SU-DHL-6 (cell line): ENCODE measurements at regions not wholly inside any gene's neighbourhood (a gene's known extent, or its start where the extent isn't known, plus 50 kb on each side); places are given as distances from the start of the nearest gene placed in this dataset.

ENCODE experiments used
- H2AFZ ChIP-seq: fragments of 200-600 bp; sonication (generic); 2 replicates; pipeline ENCODE4 v1.6.1; 2014; ENCODE audit warnings: low read depth, mild to moderate bottlenecking, moderate library complexity, mixed read lengths, antibody characterized with exemption, low read length; ENCODE audit not compliant: severe bottlenecking
- H3F3A ChIP-seq: fragments of 200-600 bp; shearing (Covaris generic); 2 replicates; pipeline ENCODE4 v1.6.0; 2016; ENCODE audit warnings: antibody characterized with exemption, mild to moderate bottlenecking; ENCODE audit not compliant: insufficient read depth
- H3K27ac ChIP-seq: fragments of 200-600 bp; sonication (generic); 2 replicates; pipeline ENCODE4 v1.5.1; 2016; ENCODE audit warnings: low read depth, mild to moderate bottlenecking, low read length, moderate library complexity, mixed read lengths
- H3K27me3 ChIP-seq: fragments of 200-600 bp; sonication (generic), shearing (Covaris generic); 2 replicates; pipeline ENCODE4 v1.6.0; 2014; ENCODE audit warnings: mild to moderate bottlenecking, low read length
- H3K36me3 ChIP-seq: fragments of 200-600 bp; sonication (generic); 2 replicates; pipeline ENCODE4 v1.6.1; 2014; ENCODE audit warnings: mild to moderate bottlenecking, low read length, mixed read lengths
- H3K4me2 ChIP-seq: fragments of 300-600, 200-600 bp; shearing (Covaris generic), sonication (generic); 2 replicates; pipeline ENCODE4 v1.6.0; 2014; ENCODE audit warnings: low read length, low read depth, mild to moderate bottlenecking; ENCODE audit not compliant: poor library complexity, severe bottlenecking
- H3K4me3 ChIP-seq: fragments of 200-600 bp; sonication (generic); 2 replicates; pipeline ENCODE4 v1.5.1; 2014; ENCODE audit warnings: antibody characterized with exemption, low read length, mild to moderate bottlenecking, mixed read lengths; ENCODE audit not compliant: insufficient read depth, poor library complexity, severe bottlenecking
- H3K79me2 ChIP-seq: fragments of 200-600 bp; sonication (generic); 2 replicates; pipeline ENCODE4 v1.6.1; 2014; ENCODE audit warnings: mild to moderate bottlenecking, low read length, moderate library complexity; ENCODE audit not compliant: insufficient read depth
- H3K9ac ChIP-seq: fragments of 200-600 bp; sonication (generic); 2 replicates; pipeline ENCODE4 v1.7.0; 2014; ENCODE audit warnings: mild to moderate bottlenecking, low read length
- H3K9me2 ChIP-seq: fragments of 200-600 bp; sonication (generic); replicated peaks from 2 replicates; pipeline ENCODE4 v1.6.1; 2014; ENCODE audit warnings: low read length; ENCODE audit not compliant: insufficient read depth
- H3K9me3 ChIP-seq: fragments of 200-600 bp; sonication (generic); 2 replicates; pipeline ENCODE4 v1.6.1; 2014; ENCODE audit warnings: low read length, mixed read lengths; ENCODE audit not compliant: insufficient read depth
- H4K20me1 ChIP-seq: fragments of 200-600 bp; sonication (generic); 2 replicates; pipeline ENCODE4 v1.6.1; 2014; ENCODE audit warnings: low read depth, mild to moderate bottlenecking, antibody characterized with exemption, low read length, moderate library complexity, mixed read lengths
- EZH2phosphoT487 ChIP-seq: fragments of 200-600 bp; sonication (generic), shearing (Covaris generic); conservative IDR thresholded peaks from 2 replicates; pipeline ENCODE4 v1.6.1; 2018; ENCODE audit warnings: mild to moderate bottlenecking, antibody characterized with exemption, low read length, moderate library complexity, mixed read lengths
- TF ChIP-seq, protein P1 (sequence below): fragments of 200-600 bp; sonication (generic); IDR thresholded peaks from one replicate; pipeline ENCODE4 v1.5.1; 2017; ENCODE audit warnings: antibody characterized with exemption, mild to moderate bottlenecking, low read length, moderate library complexity; ENCODE audit not compliant: insufficient read depth, poor library complexity, severe bottlenecking

DNA sequence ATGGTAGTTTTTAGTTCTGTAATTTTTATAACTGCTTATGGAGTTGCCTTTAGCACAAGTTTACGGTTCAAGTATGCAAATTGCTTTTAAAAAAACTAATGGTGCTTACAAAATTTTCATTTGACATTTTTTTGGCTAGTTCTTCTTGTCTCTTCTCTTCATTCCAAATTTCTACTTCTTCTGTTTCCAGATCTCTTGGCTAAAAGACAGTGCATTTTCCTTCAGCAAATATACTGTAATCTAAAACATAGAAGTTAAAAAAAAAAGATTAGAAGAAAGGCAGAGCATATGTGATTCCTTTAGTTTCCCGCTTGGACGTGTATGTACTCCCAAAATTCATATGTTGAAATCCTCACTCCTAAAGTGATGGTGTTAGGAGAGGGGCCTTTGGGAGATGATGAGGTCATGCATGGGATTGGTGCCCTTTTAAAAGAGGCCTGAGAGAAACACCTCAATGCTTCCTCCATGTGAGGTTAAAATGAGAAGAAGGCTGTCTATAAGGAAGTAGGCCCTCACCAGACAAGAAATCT lies 132.1 kb upstream of the NPY2R start:
- no peak overlapping the region for H3K9ac ChIP-seq
- H3K27ac ChIP-seq: no peak overlapping the region
- no peak for TF ChIP-seq EZH2phosphoT487
- no peaks in the 10 kb centered on the region for H3K79me2 ChIP-seq
- H3F3A ChIP-seq: no peaks in the 10 kb centered on the region
- no peaks in the 10 kb centered on the region for H4K20me1 ChIP-seq
- no peaks in the 10 kb centered on the region for H3K9me2 ChIP-seq
- no peak overlapping the region for H3K4me2 ChIP-seq
- no peak overlapping the region for H2AFZ ChIP-seq
- H3K4me3 ChIP-seq: no peak overlapping the region
- no peaks in the 10 kb centered on the region for H3K27me3 ChIP-seq
- H3K9me3 ChIP-seq: no peaks in the 10 kb centered on the region
- no peaks in the 10 kb centered on the region for H3K36me3 ChIP-seq

DNA sequence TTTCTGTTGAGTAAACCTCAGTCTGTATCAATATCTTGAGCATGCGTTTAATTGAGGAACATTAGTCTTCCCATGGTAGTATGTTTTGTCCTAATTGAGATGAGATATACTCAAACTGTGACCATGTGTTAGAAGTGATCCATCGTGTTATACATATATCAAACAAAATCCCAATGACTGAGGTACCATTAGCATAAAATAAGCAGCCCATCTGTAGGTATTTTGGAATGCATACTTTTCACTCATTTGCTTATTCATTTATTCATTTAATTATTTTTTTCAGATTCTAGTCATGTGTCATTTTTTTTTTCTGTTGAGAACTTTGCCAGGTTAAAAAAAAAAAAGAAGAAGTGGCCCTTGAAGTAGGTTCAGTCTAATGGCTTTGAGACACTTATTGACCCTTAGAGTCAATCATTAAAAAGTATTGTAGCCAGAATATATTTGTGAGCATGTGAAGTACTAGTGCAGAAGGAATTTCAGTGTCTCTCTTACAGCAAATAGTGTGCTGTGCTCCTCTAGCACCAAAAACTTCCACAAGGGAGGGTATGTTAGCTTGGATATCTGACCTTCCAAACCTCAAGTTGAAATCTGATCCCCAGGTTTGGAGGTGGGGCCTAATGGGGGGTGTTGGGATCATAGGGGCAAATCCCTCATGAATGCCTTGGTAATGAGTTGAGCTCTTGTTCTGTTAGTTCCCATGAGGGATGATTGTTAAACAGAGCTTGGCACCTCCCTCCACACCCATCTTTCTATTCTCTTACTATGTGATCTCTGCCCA lies 130.8 kb upstream of the NPY2R start:
- no peak for TF ChIP-seq EZH2phosphoT487
- TF ChIP-seq, protein P1, sequence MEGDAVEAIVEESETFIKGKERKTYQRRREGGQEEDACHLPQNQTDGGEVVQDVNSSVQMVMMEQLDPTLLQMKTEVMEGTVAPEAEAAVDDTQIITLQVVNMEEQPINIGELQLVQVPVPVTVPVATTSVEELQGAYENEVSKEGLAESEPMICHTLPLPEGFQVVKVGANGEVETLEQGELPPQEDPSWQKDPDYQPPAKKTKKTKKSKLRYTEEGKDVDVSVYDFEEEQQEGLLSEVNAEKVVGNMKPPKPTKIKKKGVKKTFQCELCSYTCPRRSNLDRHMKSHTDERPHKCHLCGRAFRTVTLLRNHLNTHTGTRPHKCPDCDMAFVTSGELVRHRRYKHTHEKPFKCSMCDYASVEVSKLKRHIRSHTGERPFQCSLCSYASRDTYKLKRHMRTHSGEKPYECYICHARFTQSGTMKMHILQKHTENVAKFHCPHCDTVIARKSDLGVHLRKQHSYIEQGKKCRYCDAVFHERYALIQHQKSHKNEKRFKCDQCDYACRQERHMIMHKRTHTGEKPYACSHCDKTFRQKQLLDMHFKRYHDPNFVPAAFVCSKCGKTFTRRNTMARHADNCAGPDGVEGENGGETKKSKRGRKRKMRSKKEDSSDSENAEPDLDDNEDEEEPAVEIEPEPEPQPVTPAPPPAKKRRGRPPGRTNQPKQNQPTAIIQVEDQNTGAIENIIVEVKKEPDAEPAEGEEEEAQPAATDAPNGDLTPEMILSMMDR: no peak
- H2AFZ ChIP-seq: no peak overlapping the region

DNA sequence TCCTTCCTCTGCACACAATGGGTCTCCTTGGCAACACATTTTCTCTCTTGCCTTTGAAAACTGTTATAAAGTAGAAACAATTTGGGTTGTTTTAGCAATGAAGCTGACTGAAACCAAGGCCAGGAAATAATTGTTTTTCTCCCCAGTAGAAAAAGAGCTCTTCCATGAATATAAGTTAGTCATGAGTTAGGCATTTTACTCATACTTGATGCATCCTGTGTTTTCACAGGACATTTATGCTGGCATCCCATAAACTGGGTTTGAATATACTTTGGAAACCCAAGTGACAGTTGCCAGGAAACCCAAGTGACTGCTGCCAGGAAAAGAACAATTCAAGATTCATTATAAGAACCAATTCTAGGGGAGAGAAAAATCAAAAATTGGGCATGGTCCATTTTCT lies 128.6 kb upstream of the NPY2R start:
- Histone ChIP-seq H3K9me2 (no peaks in the 10 kb centered on the region), H3K36me3 (no peaks in the 10 kb centered on the region), H3K9me3 (no peaks in the 10 kb centered on the region), H2AFZ (no peak overlapping the region), H4K20me1 (no peaks in the 10 kb centered on the region), H3K4me3 (no peak overlapping the region), H3K79me2 (no peaks in the 10 kb centered on the region), H3F3A (no peaks in the 10 kb centered on the region), H3K27me3 (no peaks in the 10 kb centered on the region), H3K9ac (no peak overlapping the region), H3K4me2 (no peak overlapping the region), H3K27ac (no peak overlapping the region)
- TF ChIP-seq EZH2phosphoT487: no peak
- TF ChIP-seq, protein P1: no peak

More for the DNA sequence above, 130.8 kb upstream of the NPY2R start:
- Histone ChIP-seq H3K9me3 (no peaks in the 10 kb centered on the region), H3K36me3 (no peaks in the 10 kb centered on the region), H3K9me2 (no peaks in the 10 kb centered on the region), H3K4me2 (no peak overlapping the region), H3K9ac (no peak overlapping the region), H3K79me2 (no peaks in the 10 kb centered on the region), H3F3A (no peaks in the 10 kb centered on the region), H4K20me1 (no peaks in the 10 kb centered on the region), H3K27me3 (no peaks in the 10 kb centered on the region), H3K4me3 (no peak overlapping the region), H3K27ac (no peak overlapping the region)

DNA sequence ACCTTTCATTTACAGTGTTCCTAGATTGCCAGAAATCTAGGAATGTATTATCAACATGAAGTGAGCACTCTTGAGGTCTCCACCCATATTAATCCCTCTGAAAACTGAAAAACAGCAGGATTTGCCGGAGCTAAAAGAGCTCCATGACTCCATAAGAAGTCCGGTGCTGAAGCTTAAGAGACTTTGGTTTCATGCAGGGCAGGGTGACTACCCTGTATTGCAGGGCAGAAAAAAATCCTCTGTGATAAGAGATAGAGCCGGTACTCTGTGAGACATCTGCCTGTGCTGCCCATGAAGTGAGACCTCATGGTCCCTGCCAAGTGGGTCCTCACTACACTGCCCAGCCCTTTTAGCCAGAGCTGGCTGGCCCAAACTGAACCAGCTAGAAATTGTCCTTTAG lies 127.2 kb upstream of the NPY2R start:
- H3K79me2 ChIP-seq: no peaks in the 10 kb centered on the region
- H2AFZ ChIP-seq: no peak overlapping the region
- no peak overlapping the region for H3K4me3 ChIP-seq
- no peak overlapping the region for H3K4me2 ChIP-seq
- no peaks in the 10 kb centered on the region for H3K36me3 ChIP-seq
- TF ChIP-seq, protein P1: no peak
- no peak overlapping the region for H3K9ac ChIP-seq
- no peaks in the 10 kb centered on the region for H4K20me1 ChIP-seq
- H3K27me3 ChIP-seq: no peaks in the 10 kb centered on the region
- H3K27ac ChIP-seq: no peak overlapping the region
- no peaks in the 10 kb centered on the region for H3F3A ChIP-seq
- no peaks in the 10 kb centered on the region for H3K9me3 ChIP-seq
- H3K9me2 ChIP-seq: no peaks in the 10 kb centered on the region
